Mucosa of descending colon (tissue), 3 donors: ENCODE measurements at regions not wholly inside any gene's neighbourhood (a gene's known extent, or its start where the extent isn't known, plus 50 kb on each side); places are given as distances from the start of the nearest gene placed in this dataset.
"Not testable (repeated sequence)": the region's sequence is repeated elsewhere in the genome, so short reads cannot be mapped to it uniquely, and the experiment has no call there.

ENCODE experiments used
- ATAC-seq: fragments of 200-7000 bp; cut with Tn5 transposase; one replicate; pipeline ENCODE4 v1.9.1; 2020; ENCODE audit warnings: mild to moderate bottlenecking, moderate library complexity
- DNase-seq, 3 donors: peaks; one replicate each; pipeline ENCODE4 v3.0.0-alpha.2; 2020
- H3K36me3 ChIP-seq: fragments of 200-600 bp; one replicate; pipeline ENCODE4 v1.8.0; 2021; ENCODE audit warnings: low read depth, mild to moderate bottlenecking
- H3K4me1 ChIP-seq: fragments of 200-600 bp; one replicate; pipeline ENCODE4 v1.8.0; 2021; ENCODE audit warnings: low read depth, mild to moderate bottlenecking
- H3K4me3 ChIP-seq: fragments of 200-600 bp; one replicate; pipeline ENCODE4 v1.8.0; 2021; ENCODE audit warnings: mild to moderate bottlenecking
- H3K9me3 ChIP-seq: fragments of 200-600 bp; one replicate; pipeline ENCODE4 v1.8.0; 2021; ENCODE audit warnings: mild to moderate bottlenecking
- CTCF ChIP-seq: fragments of 200-600 bp; IDR thresholded peaks from one replicate; pipeline ENCODE4 v1.8.0; 2022; ENCODE audit warnings: antibody characterized with exemption, mild to moderate bottlenecking
- intact Hi-C, 2 donors: fragments of 100-400 bp; cut with DNase I in 1 of 2; cut with micrococcal nuclease in 1 of 2; formaldehyde crosslinking; loops; one replicate each; pipeline versions ENCODE4 v1.11.0 to v1.11.1; 2022; cut with DNase I, micrococcal nuclease
- donor health status: DM: no; HTN: no; CAD: no; lungs with moderate emphysema.
- donor health status: DM: no; HTN: no; CAD: no.
- donor health status: DM: no; HTN: yes; CAD: no.

DNA sequence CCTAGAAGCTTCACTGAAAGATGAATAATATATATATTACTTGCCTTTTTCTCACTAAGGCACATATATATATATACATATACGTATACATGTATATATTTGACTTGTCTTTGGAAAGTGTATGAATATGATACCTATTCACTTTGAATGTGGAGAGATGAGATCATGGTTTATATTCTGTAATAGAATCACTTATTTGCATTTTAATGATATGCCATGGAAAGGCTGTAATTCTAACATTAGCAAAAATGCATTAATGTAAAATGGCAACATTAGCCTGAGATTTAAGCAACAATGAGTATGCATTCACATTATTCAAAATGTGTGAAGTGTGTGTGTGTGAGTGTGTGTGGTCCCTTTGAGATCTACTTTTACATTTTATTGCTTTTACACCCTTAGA is 54.5 kb upstream of the PRKD1 start:
- H3K9me3 ChIP-seq, result no peaks in the 10 kb centered on the region
- no peak for TF ChIP-seq CTCF
- DNase-seq, result no peak
- ATAC-seq, result no peak
- no peaks in the 10 kb centered on the region for H3K4me1 ChIP-seq
- intact Hi-C loops, result no loop called here
- no peaks in the 10 kb centered on the region for H3K36me3 ChIP-seq
- H3K4me3 ChIP-seq, result no peak overlapping the region

DNA sequence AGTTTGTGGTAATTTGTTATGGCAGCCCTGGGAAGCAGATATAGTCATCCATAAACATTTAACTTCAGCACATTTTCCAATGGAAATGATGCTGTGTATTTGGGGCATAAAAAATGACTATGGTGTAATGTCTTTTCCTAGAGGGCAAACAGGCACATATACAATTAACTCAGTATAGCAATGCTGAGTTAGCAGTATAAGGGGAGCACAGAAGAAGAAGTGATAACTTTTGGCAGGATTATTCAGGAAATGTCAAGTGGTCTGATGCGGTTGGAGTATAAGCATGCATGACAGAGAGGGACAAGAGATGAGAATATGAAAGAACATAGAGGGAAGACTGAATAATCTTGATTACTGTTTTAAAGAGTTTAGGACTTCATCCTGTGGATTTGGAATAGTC is 55.3 kb upstream of the PRKD1 start:
- H3K9me3 ChIP-seq, result no peaks in the 10 kb centered on the region
- no peaks in the 10 kb centered on the region for H3K4me1 ChIP-seq
- intact Hi-C loops, result no loop called here
- TF ChIP-seq CTCF, result no peak
- ATAC-seq (no peak), DNase-seq (no peak)
- no peaks in the 10 kb centered on the region for H3K36me3 ChIP-seq
- H3K4me3 ChIP-seq, result no peak overlapping the region

DNA sequence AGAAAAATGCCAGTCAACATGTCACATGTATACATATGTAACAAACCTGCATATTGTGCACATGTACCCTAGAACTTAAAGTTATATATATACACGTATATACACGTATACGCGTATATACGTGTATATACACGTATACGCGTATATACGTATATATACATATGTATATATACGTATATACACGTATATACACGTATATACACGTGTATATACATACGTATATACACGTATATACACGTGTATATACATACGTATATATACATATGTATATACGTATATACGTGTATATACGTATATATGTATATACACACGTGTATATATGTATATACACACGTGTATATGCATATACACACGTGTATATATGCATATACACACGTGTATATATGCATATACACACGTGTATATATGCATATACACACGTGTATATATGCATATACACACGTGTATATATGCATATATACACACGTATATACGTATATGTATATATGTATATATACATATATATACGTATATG is 62.8 kb upstream of the PRKD1 start:
- H3K4me1 ChIP-seq, intact Hi-C loops, ATAC-seq, H3K9me3 ChIP-seq, H3K4me3 ChIP-seq, H3K36me3 ChIP-seq, DNase-seq: not testable (repeated sequence)

DNA sequence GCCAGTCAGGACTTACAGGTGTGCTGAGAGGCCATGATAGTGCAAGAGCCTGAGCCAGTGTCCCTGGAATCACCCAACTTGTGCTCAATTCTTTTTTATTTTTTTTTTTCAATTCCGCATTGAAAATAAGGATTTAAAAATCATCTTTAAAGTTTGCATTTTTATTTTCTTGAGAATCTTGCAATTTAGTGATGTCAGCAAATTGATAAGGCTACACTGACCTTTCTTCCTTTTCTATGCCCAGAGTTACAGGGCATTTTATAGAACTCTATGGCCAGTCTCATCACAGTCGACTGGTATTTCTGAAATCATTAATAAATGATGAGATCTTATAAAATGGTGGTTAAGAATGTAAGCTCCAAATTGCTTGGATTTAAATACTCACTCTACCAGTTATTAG is 63.3 kb upstream of the PRKD1 start:
- H3K36me3 ChIP-seq, result no peaks in the 10 kb centered on the region
- H3K9me3 ChIP-seq, result no peaks in the 10 kb centered on the region
- H3K4me3 ChIP-seq, result no peak overlapping the region
- intact Hi-C loops, result no loop called here
- ATAC-seq (no peak), DNase-seq (no peak)
- H3K4me1 ChIP-seq, result no peaks in the 10 kb centered on the region
- no peak for TF ChIP-seq CTCF

GRCh38 chr14:29993143-29993542 is 65.5 kb upstream of the PRKD1 start:
- Histone ChIP-seq H3K4me3 (no peak overlapping the region), H3K36me3 (no peaks in the 10 kb centered on the region), H3K4me1 (no peaks in the 10 kb centered on the region), H3K9me3 (no peaks in the 10 kb centered on the region)
- no peak for TF ChIP-seq CTCF
- peak; percentile 62 for ATAC-seq
- DNase-seq, result peak in 1 of 3 donors; percentile 28
- intact Hi-C loops, result no loop called here

DNA sequence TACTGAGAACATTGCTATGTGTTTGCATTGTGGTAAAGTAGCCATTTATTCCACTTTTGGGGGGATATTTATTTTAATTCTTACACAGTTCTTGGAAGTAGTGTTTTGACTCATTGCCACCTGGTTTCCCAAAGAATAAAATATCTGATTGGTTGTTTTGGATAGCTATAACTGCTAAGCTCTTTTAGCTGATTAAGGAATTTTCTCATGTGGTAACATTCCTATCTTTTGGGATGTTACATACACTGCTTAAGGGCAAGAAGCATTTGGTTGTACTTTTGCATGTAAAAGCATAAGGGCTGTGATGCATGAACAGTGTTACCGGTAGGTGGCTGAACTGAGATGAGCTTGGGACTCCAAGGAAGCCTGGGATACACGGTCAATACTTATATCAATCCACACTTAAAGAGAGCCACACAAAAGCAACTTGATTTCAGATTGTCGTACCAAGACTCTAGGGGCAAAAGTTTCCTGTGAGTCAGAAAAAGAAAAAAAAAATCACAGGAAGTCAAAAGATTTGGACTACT is 71.4 kb upstream of the PRKD1 start:
- TF ChIP-seq CTCF, result no peak
- no peak for DNase-seq
- intact Hi-C loops, result no loop called here
- Histone ChIP-seq H3K9me3 (no peaks in the 10 kb centered on the region), H3K36me3 (no peaks in the 10 kb centered on the region), H3K4me1 (no peaks in the 10 kb centered on the region), H3K4me3 (no peak overlapping the region)
- ATAC-seq, result no peak
